D721Med (cell line): ENCODE measurements at regions not wholly inside any gene's neighbourhood (a gene's known extent, or its start where the extent isn't known, plus 50 kb on each side); places are given as distances from the start of the nearest gene placed in this dataset.

Experiments
- DNase-seq: peaks from one replicate; pipeline ENCODE4 v3.0.0; 2011; ENCODE audit warnings: low spot score; ENCODE audit not compliant: insufficient read length
- FAIRE-seq: peaks from 2 replicates; lab custom pipeline; 2011; peaks lifted over from hg19 to GRCh38; lab: Jason Lieb, UNC
- TF ChIP-seq, protein P1 (sequence below): IDR thresholded peaks from 2 replicates; pipeline ENCODE4 v1.5.1; 2012; ENCODE audit warnings: mild to moderate bottlenecking, control low read depth; ENCODE audit not compliant: insufficient read depth; ENCODE audit errors: missing control alignments

DNA sequence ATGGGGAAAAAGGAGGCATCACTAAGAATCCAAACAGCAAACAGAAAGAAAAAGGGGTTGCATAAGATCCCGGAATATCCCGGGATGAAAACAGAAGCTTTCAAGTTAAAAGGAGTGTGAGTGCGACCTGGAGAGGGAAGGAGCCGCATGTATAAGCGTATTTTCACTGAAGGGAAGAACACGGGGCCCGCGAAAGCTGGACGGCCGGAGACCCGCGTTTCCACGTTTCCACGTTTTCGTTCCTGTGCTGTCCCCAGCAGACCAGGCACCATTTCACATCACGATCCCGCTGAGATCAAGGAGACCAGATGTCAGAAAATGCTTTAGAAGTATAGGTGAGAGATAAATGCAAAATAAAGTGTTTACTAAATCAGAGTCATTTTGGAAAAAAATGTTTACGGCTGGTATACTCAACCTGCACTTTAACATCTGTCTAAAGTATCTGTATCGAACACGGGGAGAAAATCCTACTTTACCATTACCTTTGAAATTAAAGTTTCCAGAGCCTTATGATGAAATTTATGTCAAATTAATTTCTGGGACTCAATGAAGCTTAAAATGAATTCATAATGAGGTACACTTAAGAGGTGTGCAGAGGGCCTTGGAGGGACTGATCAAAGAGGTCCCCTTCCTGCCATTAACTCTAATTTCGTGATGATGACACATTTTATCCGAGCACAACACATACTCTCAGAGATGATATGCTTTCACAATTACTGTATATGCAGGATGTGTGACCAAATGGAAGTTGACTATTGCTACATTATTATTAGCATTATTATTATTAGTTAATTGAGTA, 71.0 kb upstream of the SALL3 start:
- FAIRE-seq (no peak), DNase-seq (no peak)
- TF ChIP-seq, protein P1, sequence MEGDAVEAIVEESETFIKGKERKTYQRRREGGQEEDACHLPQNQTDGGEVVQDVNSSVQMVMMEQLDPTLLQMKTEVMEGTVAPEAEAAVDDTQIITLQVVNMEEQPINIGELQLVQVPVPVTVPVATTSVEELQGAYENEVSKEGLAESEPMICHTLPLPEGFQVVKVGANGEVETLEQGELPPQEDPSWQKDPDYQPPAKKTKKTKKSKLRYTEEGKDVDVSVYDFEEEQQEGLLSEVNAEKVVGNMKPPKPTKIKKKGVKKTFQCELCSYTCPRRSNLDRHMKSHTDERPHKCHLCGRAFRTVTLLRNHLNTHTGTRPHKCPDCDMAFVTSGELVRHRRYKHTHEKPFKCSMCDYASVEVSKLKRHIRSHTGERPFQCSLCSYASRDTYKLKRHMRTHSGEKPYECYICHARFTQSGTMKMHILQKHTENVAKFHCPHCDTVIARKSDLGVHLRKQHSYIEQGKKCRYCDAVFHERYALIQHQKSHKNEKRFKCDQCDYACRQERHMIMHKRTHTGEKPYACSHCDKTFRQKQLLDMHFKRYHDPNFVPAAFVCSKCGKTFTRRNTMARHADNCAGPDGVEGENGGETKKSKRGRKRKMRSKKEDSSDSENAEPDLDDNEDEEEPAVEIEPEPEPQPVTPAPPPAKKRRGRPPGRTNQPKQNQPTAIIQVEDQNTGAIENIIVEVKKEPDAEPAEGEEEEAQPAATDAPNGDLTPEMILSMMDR: no peak

- FAIRE-seq (no peak), DNase-seq (no peak)
- TF ChIP-seq, protein P1: no peak
These were observed 67.8 kb upstream of the SALL3 start for GRCh38 chr18:78911751-78912283.

GRCh38 chr18:78912336-78912735, 67.3 kb upstream of the SALL3 start:
- no peak for FAIRE-seq
- DNase-seq: no peak
- TF ChIP-seq, protein P1: no peak

DNA sequence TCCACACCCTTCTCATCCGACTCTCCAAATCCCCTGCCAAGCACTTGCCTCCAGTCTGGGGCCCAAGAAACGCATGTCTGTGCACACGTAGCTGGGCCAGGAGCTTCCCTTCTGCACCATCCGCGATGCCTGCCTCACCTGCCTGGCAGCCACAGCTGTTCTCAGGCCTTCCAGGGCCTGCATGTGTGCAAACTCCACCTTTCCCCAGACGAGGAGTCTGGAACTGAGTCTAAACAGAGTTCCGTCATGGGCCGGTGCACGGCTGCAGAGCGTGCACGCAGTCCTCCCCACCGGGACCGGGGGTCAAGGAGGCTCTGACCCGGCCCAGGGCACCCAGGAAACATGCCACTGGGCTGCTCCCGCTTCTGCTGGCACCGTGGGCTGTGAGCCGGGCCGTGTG, 66.8 kb upstream of the SALL3 start:
- FAIRE-seq: no peak
- TF ChIP-seq, protein P1: no peak
- DNase-seq: no peak

DNA sequence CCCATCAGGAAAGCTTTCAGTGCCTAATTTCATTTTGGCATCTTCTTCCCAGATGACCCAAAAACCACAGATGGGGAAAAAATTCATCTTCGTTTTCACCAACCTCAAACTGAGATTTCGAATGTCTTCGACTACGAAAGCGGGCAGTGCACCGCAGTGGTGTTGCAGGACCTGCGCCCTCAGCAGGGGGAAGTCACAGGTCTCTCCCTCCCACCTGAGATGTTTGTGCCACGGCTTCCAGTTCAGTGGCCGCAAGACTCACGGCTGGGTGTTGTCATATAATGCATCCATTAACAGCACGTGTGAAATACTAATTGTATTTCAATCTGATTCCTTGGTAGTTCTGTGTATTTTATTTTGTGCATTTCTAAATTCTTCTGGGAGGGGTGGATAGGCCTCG, 66.2 kb upstream of the SALL3 start:
- no peak for FAIRE-seq
- no peak for DNase-seq
- TF ChIP-seq, protein P1: no peak

GRCh38 chr18:78913830-78914231, 65.8 kb upstream of the SALL3 start:
- FAIRE-seq: no peak
- DNase-seq: no peak
- TF ChIP-seq, protein P1: no peak
